ENCODE measurements at regions not wholly inside any gene's neighbourhood (a gene's known extent, or its start where the extent isn't known, plus 50 kb on each side); places are given as distances from the start of the nearest gene placed in this dataset.

DNA sequence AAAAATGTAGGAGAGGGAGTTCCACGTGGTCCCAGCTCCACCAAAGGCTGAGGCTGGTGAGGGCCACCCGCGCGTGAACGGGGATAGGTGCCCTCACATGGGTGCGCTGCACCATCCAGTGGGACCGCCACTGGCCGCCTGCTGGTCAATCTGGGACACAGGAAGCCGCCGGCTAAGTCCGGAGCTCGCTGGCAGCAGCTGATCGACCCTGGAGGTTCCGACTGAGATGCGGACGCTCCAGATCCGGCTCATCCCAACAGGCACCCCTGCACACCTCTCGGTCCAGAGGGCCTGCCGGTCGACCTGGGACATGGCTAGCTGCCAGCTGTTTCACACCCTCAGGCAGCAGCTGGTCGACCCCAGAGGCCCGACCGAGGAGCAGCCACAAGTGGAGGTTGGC is 116.5 kb upstream of the ANKRD30BL start:
- Histone ChIP-seq H3K27ac (no peak overlapping the region), H3K79me2 (ENCODE audit: low read depth) (no peaks in the 10 kb centered on the region)

DNA sequence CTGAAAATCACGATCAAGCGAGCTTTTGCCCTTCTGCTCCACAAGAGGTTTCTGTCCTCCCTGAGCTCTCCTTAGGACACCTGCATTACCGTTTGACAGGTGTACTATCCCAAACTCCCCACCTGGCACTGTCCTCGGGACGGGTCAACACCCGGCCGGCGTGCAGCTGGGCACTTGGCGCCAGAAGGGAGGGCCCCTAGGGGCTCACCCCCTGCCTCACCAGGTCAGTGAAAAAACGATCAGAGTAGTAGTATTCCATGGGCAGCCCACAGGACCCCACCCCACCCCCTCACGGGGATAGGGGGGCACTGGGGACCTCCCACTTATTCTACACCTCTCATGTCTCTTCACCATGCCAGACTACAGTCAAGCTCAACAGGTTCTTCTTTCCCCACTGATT is 117.6 kb upstream of the ANKRD30BL start:
- no peak for DNase-seq (ENCODE audit: low spot score)
- Histone ChIP-seq H2AFZ (replicated peaks) (no peak overlapping the region), H3K9me3 (ENCODE audit: low read depth) (no peaks in the 10 kb centered on the region), H4K20me1 (ENCODE audit: low read depth) (no peaks in the 10 kb centered on the region), H3K36me3 (no peaks in the 10 kb centered on the region), H3K79me2 (ENCODE audit: low read depth) (no peaks in the 10 kb centered on the region), H3K4me1 (no peaks in the 10 kb centered on the region), H3K4me3 (no peak overlapping the region), H3K9ac (no peak overlapping the region), H3K27ac (no peak overlapping the region), H3K27me3 (no peaks in the 10 kb centered on the region), H3F3A (ENCODE audit: low read depth) (no peaks in the 10 kb centered on the region), H3K4me2 (no peak overlapping the region)
- Mint-ChIP-seq H3K4me3 (no peak overlapping the region), H3K27me3 (ENCODE audit: insufficient read depth, low read depth) (peaks cover 4% of the 10 kb centered on the region), H3K36me3 (no peaks in the 10 kb centered on the region), H3K9me3 (peaks cover 43% of the 10 kb centered on the region), H3K27ac (no peak overlapping the region), H3K4me1 (no peaks in the 10 kb centered on the region)
- TF ChIP-seq EZH2phosphoT487 (IDR thresholded peaks at IDR 0.05) (no peak), EZH2 (IDR thresholded peaks at IDR 0.05) (no peak)
- TF ChIP-seq, protein P1, sequence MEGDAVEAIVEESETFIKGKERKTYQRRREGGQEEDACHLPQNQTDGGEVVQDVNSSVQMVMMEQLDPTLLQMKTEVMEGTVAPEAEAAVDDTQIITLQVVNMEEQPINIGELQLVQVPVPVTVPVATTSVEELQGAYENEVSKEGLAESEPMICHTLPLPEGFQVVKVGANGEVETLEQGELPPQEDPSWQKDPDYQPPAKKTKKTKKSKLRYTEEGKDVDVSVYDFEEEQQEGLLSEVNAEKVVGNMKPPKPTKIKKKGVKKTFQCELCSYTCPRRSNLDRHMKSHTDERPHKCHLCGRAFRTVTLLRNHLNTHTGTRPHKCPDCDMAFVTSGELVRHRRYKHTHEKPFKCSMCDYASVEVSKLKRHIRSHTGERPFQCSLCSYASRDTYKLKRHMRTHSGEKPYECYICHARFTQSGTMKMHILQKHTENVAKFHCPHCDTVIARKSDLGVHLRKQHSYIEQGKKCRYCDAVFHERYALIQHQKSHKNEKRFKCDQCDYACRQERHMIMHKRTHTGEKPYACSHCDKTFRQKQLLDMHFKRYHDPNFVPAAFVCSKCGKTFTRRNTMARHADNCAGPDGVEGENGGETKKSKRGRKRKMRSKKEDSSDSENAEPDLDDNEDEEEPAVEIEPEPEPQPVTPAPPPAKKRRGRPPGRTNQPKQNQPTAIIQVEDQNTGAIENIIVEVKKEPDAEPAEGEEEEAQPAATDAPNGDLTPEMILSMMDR (IDR thresholded peaks at IDR 0.05), result no peak

More for the DNA sequence above, 116.5 kb upstream of the ANKRD30BL start:
- no peak overlapping the region for H3K4me3 Mint-ChIP-seq
- Histone ChIP-seq H3K9me3 (ENCODE audit: low read depth) (no peaks in the 10 kb centered on the region), H3K27me3 (no peaks in the 10 kb centered on the region), H4K20me1 (ENCODE audit: low read depth) (no peaks in the 10 kb centered on the region), H3K9ac (no peak overlapping the region), H3K4me1 (no peaks in the 10 kb centered on the region), H3K4me3 (no peak overlapping the region), H3K4me2 (no peak overlapping the region), H2AFZ (replicated peaks) (no peak overlapping the region), H3F3A (ENCODE audit: low read depth) (no peaks in the 10 kb centered on the region), H3K36me3 (no peaks in the 10 kb centered on the region)
- no peak overlapping the region for H3K27ac Mint-ChIP-seq
- peaks cover 4% of the 10 kb centered on the region for H3K27me3 Mint-ChIP-seq (ENCODE audit: insufficient read depth, low read depth)
- H3K36me3 Mint-ChIP-seq, result no peaks in the 10 kb centered on the region
- no peak for DNase-seq (ENCODE audit: low spot score)
- no peak for TF ChIP-seq EZH2 (IDR thresholded peaks at IDR 0.05)
- TF ChIP-seq EZH2phosphoT487 (IDR thresholded peaks at IDR 0.05), result no peak
- TF ChIP-seq, protein P1 (IDR thresholded peaks at IDR 0.05), result no peak
- H3K9me3 Mint-ChIP-seq, result peaks cover 47% of the 10 kb centered on the region
- H3K4me1 Mint-ChIP-seq, result no peaks in the 10 kb centered on the region

DNA sequence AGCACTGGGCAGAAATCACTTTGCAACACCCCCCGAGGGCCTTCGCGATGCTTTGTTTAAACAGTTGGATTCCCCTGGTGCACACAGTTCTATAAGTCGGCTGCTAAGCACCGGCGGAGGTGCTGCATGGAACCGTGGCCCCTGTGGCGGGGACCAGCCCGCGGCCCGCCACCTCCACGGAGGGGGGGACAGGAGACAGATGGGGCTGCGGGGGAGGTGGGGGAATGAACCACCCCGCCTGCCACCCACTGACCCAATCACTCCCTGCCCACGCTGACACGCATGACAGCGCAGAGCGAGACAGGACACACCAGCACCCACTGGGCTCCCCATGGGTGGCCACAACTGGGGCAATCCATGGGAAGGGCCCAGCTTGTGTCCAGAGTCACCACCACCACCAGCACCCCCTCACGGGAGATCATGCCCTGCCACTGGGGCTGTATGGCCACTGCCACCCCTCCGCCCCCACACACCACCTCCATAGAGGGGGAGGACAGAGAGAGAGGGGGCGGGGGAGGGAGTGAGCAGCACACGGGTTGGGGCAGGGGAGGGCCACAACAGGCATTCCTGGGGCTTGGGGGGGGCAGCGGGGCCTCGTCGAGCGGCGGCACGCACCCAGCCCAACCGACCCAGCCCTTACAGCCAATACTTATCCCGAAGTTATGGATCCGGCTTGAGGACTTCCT is 118.3 kb upstream of the ANKRD30BL start:
- TF ChIP-seq EZH2 (IDR thresholded peaks at IDR 0.05), result no peak
- TF ChIP-seq, protein P1 (IDR thresholded peaks at IDR 0.05), result no peak
- TF ChIP-seq EZH2phosphoT487 (IDR thresholded peaks at IDR 0.05), result no peak
- no peaks in the 10 kb centered on the region for H3K9me3 ChIP-seq (ENCODE audit: low read depth)
- no peaks in the 10 kb centered on the region for H3F3A ChIP-seq (ENCODE audit: low read depth)

More for the DNA sequence above, 118.3 kb upstream of the ANKRD30BL start:
- no peaks in the 10 kb centered on the region for H4K20me1 ChIP-seq (ENCODE audit: low read depth)
- no peaks in the 10 kb centered on the region for H3K4me1 ChIP-seq
- no peak overlapping the region for H3K4me3 Mint-ChIP-seq
- H3K4me3 ChIP-seq, result no peak overlapping the region
- H3K4me1 Mint-ChIP-seq, result no peaks in the 10 kb centered on the region
- DNase-seq (ENCODE audit: low spot score), result no peak
- H3K4me2 ChIP-seq, result no peak overlapping the region
- peaks cover 39% of the 10 kb centered on the region for H3K9me3 Mint-ChIP-seq
- H3K79me2 ChIP-seq (ENCODE audit: low read depth), result no peaks in the 10 kb centered on the region
- no peak overlapping the region for H3K27ac ChIP-seq
- no peak overlapping the region for H3K27ac Mint-ChIP-seq
- peaks cover 4% of the 10 kb centered on the region for H3K27me3 Mint-ChIP-seq (ENCODE audit: insufficient read depth, low read depth)
- no peak overlapping the region for H3K9ac ChIP-seq
- H3K36me3 Mint-ChIP-seq, result no peaks in the 10 kb centered on the region
- H3K36me3 ChIP-seq, result no peaks in the 10 kb centered on the region
- no peak overlapping the region for H2AFZ ChIP-seq (replicated peaks)
- H3K27me3 ChIP-seq, result no peaks in the 10 kb centered on the region
